ENCODE measurements at regions not wholly inside any gene's neighbourhood (a gene's known extent, or its start where the extent isn't known, plus 50 kb on each side); places are given as distances from the start of the nearest gene placed in this dataset.

GRCh38 chr16:59397638-59398037 lies 663.5 kb upstream of the GOT2 start:
- Histone ChIP-seq H3K27ac (ENCODE audit: low read length) (no peak overlapping the region), H3K4me3 (ENCODE audit: low read length) (no peak overlapping the region), H3K9me2 (replicated peaks; ENCODE audit: insufficient read depth, low read length) (no peaks in the 10 kb centered on the region), H3K4me2 (ENCODE audit: low read depth, low read length) (no peak overlapping the region), H4K20me1 (ENCODE audit: insufficient read depth, low read length) (no peaks in the 10 kb centered on the region), H3K9me3 (replicated peaks; ENCODE audit: insufficient read depth, low read length) (no peaks in the 10 kb centered on the region), H3K9ac (ENCODE audit: low read length) (no peak overlapping the region), H3K36me3 (replicated peaks; ENCODE audit: insufficient read depth, low read length) (no peaks in the 10 kb centered on the region), H2AFZ (ENCODE audit: low read length) (no peak overlapping the region), H3K79me2 (ENCODE audit: low read length) (no peaks in the 10 kb centered on the region), H3F3A (ENCODE audit: insufficient read depth, low read length) (no peaks in the 10 kb centered on the region), H3K4me1 (ENCODE audit: low read length) (no peaks in the 10 kb centered on the region), H3K27me3 (replicated peaks; ENCODE audit: insufficient read depth, low read length) (no peaks in the 10 kb centered on the region)
- TF ChIP-seq, protein P1, sequence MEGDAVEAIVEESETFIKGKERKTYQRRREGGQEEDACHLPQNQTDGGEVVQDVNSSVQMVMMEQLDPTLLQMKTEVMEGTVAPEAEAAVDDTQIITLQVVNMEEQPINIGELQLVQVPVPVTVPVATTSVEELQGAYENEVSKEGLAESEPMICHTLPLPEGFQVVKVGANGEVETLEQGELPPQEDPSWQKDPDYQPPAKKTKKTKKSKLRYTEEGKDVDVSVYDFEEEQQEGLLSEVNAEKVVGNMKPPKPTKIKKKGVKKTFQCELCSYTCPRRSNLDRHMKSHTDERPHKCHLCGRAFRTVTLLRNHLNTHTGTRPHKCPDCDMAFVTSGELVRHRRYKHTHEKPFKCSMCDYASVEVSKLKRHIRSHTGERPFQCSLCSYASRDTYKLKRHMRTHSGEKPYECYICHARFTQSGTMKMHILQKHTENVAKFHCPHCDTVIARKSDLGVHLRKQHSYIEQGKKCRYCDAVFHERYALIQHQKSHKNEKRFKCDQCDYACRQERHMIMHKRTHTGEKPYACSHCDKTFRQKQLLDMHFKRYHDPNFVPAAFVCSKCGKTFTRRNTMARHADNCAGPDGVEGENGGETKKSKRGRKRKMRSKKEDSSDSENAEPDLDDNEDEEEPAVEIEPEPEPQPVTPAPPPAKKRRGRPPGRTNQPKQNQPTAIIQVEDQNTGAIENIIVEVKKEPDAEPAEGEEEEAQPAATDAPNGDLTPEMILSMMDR (IDR thresholded peaks at IDR 0.05; ENCODE audit: low read length), result no peak
- TF ChIP-seq EZH2 (optimal IDR thresholded peaks at IDR 0.05; ENCODE audit: low read depth, low read length) (no peak), EZH2phosphoT487 (IDR thresholded peaks at IDR 0.05; ENCODE audit: low read length) (no peak)
- DNase-seq, result no peak

- Histone ChIP-seq H3K27me3 (replicated peaks; ENCODE audit: insufficient read depth, low read length) (no peaks in the 10 kb centered on the region), H3K27ac (ENCODE audit: low read length) (no peak overlapping the region), H3K79me2 (ENCODE audit: low read length) (no peaks in the 10 kb centered on the region), H3K4me2 (ENCODE audit: low read depth, low read length) (no peak overlapping the region), H3K4me3 (ENCODE audit: low read length) (no peak overlapping the region), H2AFZ (ENCODE audit: low read length) (no peak overlapping the region), H3K4me1 (ENCODE audit: low read length) (no peaks in the 10 kb centered on the region), H3K36me3 (replicated peaks; ENCODE audit: insufficient read depth, low read length) (no peaks in the 10 kb centered on the region), H3K9ac (ENCODE audit: low read length) (no peak overlapping the region), H3K9me2 (replicated peaks; ENCODE audit: insufficient read depth, low read length) (no peaks in the 10 kb centered on the region), H4K20me1 (ENCODE audit: insufficient read depth, low read length) (no peaks in the 10 kb centered on the region), H3F3A (ENCODE audit: insufficient read depth, low read length) (no peaks in the 10 kb centered on the region), H3K9me3 (replicated peaks; ENCODE audit: insufficient read depth, low read length) (no peaks in the 10 kb centered on the region)
- TF ChIP-seq EZH2 (optimal IDR thresholded peaks at IDR 0.05; ENCODE audit: low read depth, low read length), result no peak
- TF ChIP-seq, protein P1 (IDR thresholded peaks at IDR 0.05; ENCODE audit: low read length), result no peak
- TF ChIP-seq EZH2phosphoT487 (IDR thresholded peaks at IDR 0.05; ENCODE audit: low read length), result no peak
- no peak for DNase-seq
Measured at GRCh38 chr16:59394526-59394925, 660.4 kb upstream of the GOT2 start.

GRCh38 chr16:59392911-59393310 lies 658.8 kb upstream of the GOT2 start:
- Histone ChIP-seq H3K9ac (ENCODE audit: low read length) (no peak overlapping the region), H3K9me3 (replicated peaks; ENCODE audit: insufficient read depth, low read length) (no peaks in the 10 kb centered on the region), H4K20me1 (ENCODE audit: insufficient read depth, low read length) (no peaks in the 10 kb centered on the region), H3K9me2 (replicated peaks; ENCODE audit: insufficient read depth, low read length) (no peaks in the 10 kb centered on the region), H3K27ac (ENCODE audit: low read length) (no peak overlapping the region), H3K4me1 (ENCODE audit: low read length) (no peaks in the 10 kb centered on the region), H3K4me2 (ENCODE audit: low read depth, low read length) (no peak overlapping the region), H3K4me3 (ENCODE audit: low read length) (no peak overlapping the region), H2AFZ (ENCODE audit: low read length) (no peak overlapping the region), H3K79me2 (ENCODE audit: low read length) (no peaks in the 10 kb centered on the region), H3K36me3 (replicated peaks; ENCODE audit: insufficient read depth, low read length) (no peaks in the 10 kb centered on the region), H3F3A (ENCODE audit: insufficient read depth, low read length) (no peaks in the 10 kb centered on the region), H3K27me3 (replicated peaks; ENCODE audit: insufficient read depth, low read length) (no peaks in the 10 kb centered on the region)
- no peak for DNase-seq
- TF ChIP-seq, protein P1 (IDR thresholded peaks at IDR 0.05; ENCODE audit: low read length), result no peak
- TF ChIP-seq EZH2phosphoT487 (IDR thresholded peaks at IDR 0.05; ENCODE audit: low read length), result no peak
